WI38 (cell line): ENCODE measurements at regions not wholly inside any gene's neighbourhood (a gene's known extent, or its start where the extent isn't known, plus 50 kb on each side); places are given as distances from the start of the nearest gene placed in this dataset.

Source experiments
- H3K4me3 ChIP-seq: 2 replicates; pipeline ENCODE4 v1.5.1; 2011; ENCODE audit warnings: low read depth, mild to moderate bottlenecking, control low read depth, low read length
- TF ChIP-seq, protein P1 (sequence below): IDR thresholded peaks from 2 replicates; pipeline ENCODE4 v1.5.1; 2012; ENCODE audit warnings: low read depth, mild to moderate bottlenecking, control low read depth, low read length

DNA sequence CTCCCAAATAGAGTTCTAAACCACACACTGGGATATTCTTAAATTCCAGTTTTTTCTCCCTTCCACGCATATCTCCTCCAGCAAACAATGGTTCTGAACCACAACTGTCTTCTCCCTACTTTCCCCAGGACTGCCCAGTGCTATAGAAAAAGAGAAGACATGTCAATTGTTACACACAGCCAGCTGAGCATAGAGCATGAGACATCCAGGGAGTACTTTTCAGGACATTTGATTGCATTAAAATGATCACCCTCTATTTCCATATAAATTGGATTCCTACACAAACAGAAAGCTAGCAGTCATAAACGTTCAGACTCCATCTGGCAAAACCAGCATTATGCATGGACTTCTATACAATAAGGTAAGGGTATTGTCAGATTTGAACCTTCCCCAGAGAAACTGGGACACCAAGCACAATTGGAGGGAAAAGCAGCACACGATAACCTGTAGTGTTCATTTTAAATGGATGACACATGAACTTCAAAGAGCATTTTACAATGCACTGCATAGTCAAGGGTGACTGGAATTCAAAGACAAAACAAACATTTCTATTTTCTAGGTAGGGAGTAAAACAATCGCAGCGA is 93.1 kb upstream of the HEY2 start:
- no peak overlapping the region for H3K4me3 ChIP-seq
- TF ChIP-seq, protein P1, sequence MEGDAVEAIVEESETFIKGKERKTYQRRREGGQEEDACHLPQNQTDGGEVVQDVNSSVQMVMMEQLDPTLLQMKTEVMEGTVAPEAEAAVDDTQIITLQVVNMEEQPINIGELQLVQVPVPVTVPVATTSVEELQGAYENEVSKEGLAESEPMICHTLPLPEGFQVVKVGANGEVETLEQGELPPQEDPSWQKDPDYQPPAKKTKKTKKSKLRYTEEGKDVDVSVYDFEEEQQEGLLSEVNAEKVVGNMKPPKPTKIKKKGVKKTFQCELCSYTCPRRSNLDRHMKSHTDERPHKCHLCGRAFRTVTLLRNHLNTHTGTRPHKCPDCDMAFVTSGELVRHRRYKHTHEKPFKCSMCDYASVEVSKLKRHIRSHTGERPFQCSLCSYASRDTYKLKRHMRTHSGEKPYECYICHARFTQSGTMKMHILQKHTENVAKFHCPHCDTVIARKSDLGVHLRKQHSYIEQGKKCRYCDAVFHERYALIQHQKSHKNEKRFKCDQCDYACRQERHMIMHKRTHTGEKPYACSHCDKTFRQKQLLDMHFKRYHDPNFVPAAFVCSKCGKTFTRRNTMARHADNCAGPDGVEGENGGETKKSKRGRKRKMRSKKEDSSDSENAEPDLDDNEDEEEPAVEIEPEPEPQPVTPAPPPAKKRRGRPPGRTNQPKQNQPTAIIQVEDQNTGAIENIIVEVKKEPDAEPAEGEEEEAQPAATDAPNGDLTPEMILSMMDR, result no peak

DNA sequence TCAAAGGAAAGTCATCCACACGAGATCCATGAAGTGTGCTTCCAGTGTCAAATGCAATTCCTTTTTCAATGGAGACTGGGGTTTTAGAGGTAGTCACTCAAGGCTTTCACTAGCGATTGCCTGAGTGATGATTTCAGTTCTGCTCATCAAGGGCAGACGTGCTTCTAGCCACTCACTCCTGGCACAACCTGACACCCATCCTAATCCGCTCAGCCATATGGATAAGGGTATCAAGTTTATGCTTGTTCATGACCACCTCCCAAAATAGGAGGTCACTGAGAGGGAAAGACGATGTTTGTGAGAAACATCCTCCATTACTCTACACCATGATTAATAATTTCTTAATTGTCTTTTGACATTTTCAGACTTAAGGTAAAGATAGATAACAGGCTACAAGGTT is 91.3 kb upstream of the HEY2 start:
- H3K4me3 ChIP-seq, result no peak overlapping the region
- TF ChIP-seq, protein P1, result no peak

DNA sequence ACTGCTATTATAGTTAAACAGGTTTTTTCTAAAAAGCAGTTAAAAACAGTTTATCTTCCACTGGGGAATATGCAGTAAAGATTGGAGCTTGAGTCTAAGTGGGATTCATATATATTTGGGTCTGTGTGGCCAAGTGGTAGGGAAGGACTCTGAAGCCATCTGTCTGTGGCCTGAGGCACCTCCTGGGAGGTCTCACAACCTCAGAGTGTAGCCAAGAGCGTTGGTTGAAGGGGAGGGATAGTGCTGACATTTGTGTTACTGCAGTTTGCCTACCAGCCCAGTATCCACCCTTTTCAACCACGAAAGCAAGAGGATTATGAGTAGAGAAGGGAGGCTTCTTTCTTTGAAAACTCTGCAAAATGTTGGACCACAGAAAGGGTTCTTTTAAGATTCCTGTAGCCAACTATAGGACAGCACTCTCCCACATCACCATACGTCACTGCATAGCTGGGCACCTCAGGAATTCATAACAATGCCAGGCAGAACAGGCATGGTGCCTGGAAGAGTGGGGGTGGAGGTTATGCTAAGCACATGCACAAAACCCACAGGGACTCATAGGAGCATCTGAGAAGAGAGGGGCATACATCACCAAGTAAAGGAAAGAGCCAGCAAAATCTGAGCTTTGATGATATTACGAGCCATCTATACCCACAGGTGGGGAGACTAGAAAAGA is 90.5 kb upstream of the HEY2 start:
- TF ChIP-seq, protein P1, result no peak
- H3K4me3 ChIP-seq, result no peak overlapping the region

DNA sequence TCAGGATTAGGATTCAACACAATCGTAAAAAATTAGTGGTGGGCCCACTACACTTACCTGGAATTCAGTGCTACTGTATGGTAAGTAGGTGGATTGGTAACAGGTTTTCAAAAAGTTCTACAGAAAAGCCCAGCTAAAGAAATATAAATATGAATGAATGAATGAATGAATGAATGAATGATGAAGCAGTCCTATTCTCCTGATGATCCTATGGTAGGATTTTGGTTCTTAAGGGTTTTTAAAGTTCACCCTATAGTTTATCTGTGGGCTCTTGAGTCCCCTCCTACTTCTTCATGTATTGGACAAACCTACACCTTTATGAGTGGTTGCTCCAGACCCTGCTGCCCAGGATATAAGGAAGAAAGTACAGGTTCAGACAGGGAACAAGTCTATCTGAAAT is 89.5 kb upstream of the HEY2 start:
- no peak overlapping the region for H3K4me3 ChIP-seq
- TF ChIP-seq, protein P1, result no peak

DNA sequence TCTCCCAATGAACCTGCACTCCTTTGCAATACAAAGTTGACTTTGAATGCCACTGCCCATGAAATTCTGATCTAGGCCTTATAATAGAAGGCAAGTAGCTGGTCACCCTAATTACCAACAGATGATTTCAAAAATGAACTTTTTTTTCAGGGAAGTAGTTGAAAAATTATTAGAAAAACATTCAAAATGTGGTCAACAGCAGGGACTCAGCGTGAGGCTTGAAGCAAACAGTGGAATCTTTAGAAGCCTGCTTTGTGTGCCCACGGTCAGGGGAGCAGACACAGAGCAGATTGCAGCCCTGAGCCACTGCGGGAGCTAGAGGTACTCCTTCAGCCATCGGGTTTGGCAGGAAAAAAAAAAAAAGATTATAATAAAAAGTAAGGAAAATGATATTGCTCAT is 87.1 kb upstream of the HEY2 start:
- H3K4me3 ChIP-seq, result no peak overlapping the region

DNA sequence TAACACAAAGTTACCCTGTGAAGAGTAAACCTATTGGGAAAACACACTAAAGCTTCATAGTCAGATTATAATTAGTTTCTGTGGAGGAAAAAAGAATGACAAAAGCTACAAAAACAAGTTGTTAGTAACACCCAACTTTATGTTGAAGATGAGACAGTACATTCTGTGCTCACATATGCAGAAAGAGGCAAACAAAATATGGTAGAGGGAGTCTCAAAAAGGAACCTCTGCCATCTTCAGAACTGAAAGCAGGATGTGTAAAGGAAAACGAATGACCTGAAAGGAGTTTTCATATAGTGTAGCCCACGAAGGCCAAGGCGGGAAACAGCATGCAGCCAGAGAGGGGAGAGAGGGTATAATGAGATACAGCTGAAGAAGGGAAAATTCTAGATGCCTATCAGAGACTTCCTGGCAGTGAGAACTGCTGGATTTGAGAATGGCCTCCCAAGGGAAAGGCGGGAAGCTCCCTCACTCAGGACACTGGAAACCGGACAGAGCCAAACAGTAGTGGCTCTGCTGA is 84.1 kb upstream of the HEY2 start:
- no peak overlapping the region for H3K4me3 ChIP-seq
- TF ChIP-seq, protein P1, result no peak

More for the DNA sequence above, 87.1 kb upstream of the HEY2 start:
- TF ChIP-seq, protein P1, result no peak

DNA sequence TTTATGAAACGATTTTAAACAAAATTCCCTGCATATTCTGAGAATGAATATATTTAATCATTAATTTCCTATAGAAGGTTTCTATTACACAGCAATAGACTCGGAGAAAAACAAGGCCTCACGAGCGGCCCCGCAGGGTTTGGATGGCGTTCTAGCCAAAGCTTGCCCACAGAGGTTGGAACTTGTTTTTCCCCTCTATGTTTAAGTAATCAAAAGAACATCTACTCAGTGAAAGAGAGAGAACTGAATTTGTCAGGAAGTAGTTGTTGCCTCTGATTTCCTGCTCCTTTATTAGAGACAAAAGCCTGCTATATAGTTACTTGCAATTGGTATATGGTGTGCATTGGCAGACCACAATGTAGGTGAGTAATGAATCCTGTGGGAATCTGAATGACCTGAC is 82.1 kb upstream of the HEY2 start:
- H3K4me3 ChIP-seq, result no peak overlapping the region
- TF ChIP-seq, protein P1, result no peak
